ENCODE measurements at regions not wholly inside any gene's neighbourhood (a gene's known extent, or its start where the extent isn't known, plus 50 kb on each side); places are given as distances from the start of the nearest gene placed in this dataset.
"Not testable (repeated sequence)": the region's sequence is repeated elsewhere in the genome, so short reads cannot be mapped to it uniquely, and the experiment has no call there.

DNA sequence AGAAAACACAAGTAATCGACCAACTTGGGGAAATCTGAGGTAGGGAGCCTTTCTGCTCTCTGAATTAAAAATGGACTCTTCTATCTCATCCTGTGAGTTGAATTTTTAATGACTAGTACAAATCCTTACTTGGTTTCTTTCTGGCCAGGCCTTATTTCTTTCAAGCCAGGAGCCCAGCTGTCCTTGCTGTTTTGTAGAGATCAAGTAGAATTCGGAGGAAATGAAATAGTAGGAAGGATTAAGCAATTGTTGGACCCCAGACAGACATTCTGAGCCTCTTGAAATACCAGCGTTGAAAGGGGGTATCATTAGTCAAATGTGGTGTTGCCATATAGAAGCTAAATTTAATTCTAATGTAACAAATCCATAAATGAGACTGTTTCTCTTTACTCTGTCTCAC is 53.7 kb upstream of the SMIM15 start:
- intact Hi-C loops (cut with micrococcal nuclease) = no loop called here

DNA sequence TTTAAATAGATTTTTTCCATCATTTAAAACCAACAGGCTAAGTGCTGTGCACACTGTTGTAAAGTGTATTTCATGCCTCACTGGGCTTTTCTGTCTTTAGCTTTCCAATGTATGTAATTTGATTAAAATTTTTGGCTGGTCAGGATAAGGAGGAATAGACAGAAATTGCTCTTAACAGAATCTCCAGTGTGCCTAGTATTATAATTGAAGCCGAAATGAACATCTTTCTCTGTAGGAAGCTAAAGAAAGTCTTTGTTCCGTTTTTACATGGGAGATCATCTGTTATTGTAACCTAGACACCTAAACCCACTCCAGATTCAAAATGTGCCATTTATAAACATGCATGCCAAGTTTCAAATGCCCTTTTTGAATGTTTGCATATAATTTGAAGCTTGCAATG is 54.5 kb upstream of the SMIM15 start:
- intact Hi-C loops (cut with micrococcal nuclease) = no loop called here

DNA sequence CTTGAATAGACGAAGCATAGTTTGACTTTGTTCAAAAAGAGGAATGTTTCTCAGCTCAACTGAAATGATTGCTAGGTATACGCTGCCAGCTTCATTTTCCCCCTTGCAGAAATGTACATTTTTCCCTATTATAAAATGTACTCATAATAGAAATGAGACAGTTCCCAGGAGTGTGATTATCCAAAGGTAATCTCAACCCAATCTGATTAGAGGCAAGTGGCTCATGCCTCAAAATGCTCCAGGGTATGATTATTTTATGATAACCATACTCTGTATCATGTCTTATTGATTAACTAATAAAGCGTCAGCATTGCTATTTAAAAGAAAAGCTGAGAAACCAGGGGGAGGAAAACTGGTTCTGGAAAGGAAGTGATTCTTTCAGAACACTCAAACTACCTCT is 54.9 kb upstream of the SMIM15 start:
- intact Hi-C loops (cut with micrococcal nuclease) = no loop called here

DNA sequence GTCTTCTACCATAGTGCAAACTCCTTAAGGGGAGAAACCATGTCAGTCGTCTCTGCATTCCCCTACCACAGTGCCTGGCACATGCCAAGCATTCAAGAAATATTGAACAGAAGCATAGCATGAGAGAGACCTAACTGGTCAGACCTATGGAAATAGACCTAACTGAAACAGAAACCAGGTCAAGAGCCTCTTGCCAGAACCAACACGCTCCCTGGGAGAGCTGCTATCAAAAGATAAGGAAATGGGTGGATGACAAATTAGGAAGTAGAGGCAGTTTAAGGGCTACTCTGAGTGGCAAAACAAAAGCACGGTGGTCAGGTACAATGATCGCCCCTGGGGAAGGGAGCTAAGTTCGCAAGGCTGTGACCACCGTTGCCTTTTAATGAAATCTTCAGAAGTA is 66.0 kb upstream of the SMIM15 start:
- intact Hi-C loops (cut with micrococcal nuclease) = no loop called here

DNA sequence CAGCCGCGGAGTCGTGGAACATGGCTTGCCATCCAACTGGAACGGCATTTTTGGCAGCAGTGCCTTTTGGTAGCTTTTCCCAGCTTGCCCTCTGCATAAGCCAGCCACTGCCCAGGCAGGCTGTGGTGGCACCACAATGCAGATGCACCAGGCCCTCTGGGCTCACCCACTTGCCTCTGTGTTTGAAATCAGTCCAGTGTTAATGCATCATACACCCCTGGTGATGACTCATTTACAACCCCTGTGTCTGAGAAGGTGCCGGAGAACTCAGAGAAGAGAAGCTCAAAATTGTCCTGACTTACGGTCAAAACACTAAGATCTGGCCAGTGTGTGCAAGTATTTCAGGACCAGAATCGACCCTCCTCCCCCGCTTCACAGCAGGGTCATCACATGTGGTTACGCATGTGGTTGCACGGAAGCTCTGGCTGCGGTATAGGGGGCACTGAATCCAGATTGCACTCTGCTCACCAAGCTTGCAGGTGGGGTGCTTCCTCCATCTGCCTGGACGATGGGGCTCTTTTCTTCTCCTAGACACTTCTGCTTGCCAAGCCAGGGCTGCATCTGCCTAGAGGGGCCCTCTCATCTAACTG is 66.5 kb upstream of the SMIM15 start:
- intact Hi-C loops (cut with micrococcal nuclease) = no loop called here

DNA sequence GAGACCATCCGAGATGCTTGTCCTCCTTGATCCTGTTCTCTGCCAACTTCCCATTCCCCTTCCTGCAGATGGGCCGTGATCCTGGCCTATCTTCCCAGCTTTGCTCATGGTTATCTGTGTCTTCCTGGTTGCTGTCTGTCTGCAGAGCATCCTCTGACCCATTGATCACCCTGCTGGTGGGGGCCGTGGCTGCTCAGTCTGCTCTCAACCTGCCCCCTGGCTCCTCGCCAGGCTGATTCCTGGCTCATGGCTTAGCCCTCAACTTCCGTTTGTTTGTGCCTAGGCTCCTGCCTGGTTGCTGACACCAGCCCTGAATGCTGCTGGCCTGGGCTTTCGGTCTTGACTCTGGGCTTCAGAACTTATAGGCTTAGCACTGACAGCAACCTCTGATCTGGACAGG is 67.1 kb upstream of the SMIM15 start:
- intact Hi-C loops (cut with micrococcal nuclease) = no loop called here

DNA sequence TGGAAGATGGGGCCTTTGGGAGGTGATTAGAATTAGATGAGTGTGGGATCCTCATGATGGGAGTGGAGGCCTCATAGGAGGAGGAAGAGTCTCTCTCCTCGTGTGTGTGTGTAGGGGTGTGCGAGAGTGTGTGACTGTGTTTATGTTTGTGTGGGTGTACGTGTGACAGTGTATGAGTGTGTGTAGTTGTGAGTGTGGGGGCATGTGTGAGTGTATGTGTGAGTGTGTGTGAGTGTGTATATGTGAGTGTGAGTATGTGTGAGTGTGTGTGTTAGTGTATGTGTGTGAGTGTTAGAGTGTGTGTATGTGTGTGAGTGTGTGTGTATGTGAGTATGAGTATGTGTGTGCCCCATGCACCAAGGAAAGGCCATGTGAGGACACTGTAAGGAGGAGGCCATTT is 68.2 kb upstream of the SMIM15 start:
- intact Hi-C loops (cut with micrococcal nuclease) = no loop called here

DNA sequence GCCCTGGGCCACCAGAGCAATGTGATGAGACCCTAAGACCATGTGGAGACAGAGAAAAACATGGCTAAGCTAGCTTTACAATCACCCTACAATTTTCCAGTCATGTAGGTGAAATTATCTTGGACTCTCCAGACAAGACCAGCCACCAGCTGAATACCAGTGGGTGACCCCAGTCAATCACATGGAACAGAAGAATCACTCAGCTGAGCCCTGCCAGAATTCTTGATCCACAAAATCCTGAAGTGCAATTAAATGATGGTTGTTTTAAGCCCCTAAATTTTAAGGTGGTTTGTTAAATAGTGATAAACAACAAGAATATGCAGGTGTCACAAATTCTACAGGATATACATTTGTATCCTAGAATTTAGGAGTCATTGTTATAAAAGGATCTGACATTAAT is 69.5 kb upstream of the SMIM15 start:
- intact Hi-C loops (cut with micrococcal nuclease) = no loop called here

DNA sequence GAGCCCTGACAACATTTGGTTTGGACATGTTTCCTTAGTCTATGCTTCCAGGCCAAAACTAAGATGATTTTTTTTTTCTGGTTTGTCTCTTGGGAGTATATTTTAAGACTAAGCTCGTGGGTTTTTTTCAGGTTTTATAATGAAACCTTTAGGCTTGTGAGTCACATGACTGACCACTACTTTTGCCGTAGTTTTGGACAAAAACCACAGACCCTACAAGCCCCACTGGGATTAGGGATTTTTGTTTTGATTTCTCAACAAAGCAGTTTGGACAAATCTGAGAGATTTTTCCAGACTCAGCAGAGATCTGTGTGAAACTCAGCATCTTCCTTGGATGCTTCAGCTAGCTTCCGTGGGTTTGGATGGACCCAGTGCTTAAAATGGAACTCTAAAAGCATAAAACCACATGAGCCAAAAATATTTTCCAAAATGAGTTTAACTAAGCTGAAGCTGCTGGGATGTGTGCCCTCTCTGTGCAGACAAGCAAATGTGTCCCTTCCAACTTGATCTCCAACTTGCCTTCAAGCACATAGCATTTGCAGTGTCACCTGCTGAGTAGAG is 70.3 kb upstream of the SMIM15 start:
- intact Hi-C loops (cut with micrococcal nuclease) = no loop called here

DNA sequence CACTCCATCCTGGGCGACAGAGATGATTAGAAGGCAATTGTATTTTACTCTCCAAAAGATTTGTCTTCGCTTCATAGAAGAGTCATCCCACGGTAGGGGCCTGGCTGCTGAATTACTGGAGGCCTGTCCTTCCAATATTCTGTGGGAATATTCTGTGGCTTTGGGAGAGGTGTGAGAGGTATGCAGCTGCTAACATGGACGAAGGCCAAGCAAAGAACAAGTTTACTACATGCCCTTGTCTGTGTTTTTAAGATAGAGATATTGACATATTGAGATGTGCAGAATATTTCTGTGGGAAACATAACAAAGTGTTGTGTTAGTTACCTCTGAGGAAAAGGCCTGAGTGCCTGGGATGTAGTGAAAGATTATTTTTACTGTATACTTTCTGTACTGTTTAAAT is 71.8 kb upstream of the SMIM15 start:
- intact Hi-C loops (cut with micrococcal nuclease) = no loop called here

DNA sequence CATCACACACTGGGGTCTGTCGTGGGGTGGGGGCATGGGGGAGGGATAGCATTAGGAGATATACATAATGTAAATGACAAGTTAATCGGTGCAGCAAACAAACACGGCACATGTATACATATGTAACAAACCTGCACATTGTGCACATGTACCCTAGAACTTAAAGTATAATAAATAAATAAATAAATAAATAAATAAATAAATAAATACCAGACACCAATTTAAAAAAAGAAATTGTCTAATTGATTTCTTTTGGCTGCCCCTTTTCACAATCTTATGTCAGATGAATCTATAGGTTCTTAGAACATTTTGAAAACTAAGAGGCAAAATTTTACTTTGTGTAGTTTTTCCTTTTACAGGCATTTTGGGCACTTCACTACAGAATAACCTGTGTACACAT is 74.4 kb upstream of the SMIM15 start:
- intact Hi-C loops (cut with micrococcal nuclease) = not testable (repeated sequence)

DNA sequence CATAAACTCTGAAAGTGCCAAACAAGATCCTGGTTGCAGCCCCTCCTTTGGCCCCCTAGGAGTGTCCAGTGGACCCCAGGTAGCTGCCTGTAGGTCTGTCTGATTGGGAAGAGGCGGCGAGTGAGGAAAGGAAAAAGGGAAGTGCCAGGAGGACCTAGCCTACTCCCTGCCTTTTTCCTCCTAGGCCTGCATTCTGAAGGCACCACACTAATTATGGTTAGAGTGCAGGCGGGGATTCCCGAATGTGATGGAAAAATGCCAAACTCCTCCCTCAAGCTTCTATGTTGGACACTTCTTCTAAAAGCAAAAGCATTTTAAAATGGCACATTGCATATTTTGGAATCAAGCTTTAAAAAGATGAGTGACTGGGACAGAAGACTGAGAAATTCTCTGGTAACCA is 83.2 kb upstream of the SMIM15 start:
- intact Hi-C loops (cut with micrococcal nuclease) = no loop called here

DNA sequence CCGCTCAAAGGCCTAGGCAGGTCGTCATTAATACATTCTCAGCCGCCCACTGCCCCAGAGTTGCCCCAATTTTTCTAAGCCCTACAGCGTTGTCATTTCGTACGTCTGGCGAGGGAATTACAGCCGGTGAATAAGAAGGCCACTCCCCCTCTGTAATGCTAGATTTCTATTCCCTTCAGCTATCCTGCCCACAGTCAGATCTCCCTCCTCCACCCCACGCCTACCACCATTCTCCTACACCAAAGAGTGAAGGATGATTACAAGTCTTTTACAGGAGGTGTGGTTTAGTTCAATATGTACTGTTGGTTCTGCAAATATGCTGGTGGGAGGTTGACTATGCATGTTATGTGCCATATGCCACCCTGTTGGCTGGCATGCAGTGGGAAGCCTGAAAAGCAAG is 83.7 kb upstream of the SMIM15 start:
- intact Hi-C loops (cut with micrococcal nuclease) = no loop called here

DNA sequence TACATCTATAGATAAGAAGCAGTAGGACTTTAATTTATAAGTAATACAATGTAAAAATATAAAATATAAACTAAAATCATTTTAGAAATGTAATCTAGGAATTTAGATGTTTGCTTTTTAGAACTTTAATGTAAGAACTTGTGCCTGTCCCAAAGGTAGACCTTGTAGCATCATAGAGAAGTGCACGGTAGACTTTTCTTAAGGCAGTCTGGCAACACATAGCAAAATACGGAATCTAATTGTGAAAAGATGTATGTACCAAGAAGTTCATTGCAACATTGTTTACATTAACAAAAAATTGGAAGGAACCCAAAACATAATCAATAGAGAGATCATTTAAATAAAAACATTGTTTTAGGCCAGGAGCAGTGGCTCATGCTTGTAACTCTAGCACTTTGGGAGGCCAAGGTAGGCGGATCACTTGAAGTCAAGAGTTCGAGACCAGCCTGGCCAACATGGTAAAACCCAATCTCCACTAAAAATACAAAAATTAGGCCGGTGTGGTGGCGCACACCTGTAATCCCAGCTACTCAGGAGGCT is 84.6 kb upstream of the SMIM15 start:
- intact Hi-C loops (cut with micrococcal nuclease) = no loop called here

DNA sequence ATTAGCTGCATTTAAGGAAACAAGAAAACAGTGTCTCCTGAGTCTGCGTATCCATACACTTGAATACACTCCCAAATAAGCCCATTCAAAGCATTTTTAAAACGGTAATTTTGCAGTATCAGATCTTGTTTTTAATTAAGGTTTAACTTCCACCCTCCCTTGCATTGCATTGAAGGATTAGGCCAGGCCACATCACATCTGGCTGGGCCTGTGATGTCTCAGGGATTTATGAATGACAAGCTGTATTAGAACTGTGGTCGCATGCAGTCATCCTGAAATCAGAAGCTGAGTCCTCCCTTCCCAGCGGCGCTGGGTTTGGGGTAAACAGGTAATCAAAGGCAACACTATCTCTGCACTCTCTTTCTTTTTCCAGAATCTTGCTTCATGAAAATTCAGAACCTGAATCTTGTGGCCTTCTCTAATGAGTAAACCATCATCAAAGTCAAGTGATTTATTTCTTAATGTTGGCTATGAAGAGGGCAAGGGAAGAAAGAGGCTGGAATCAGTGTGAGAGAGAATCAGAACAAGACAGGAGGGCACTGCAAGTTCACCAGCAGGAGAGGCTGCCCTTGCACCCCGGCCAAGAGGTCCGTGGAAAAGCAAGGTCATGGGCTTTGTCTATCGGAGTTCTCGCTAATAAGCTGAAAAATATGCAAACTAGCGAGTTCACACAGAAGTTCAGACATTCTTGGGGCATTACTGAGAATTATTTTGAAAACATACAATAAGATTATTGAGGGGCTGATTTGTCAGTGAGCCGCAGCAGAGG is 80.0 kb upstream of the ZSWIM6 start:
- intact Hi-C loops (cut with micrococcal nuclease) = no loop called here

DNA sequence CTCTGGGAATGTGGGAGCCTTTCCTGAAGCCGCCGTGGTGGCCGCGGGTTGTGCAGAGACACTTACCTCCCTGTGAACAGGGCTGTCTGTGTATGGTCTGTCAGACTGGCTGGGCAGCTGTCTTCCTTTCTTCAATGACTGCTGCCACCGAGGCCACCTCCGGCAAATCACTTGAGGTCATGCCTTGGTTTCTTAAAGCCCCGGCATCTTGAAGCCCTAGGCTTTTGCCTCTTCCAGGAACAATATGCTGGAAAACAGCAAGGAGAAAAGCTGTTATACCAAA is 79.5 kb upstream of the ZSWIM6 start:
- intact Hi-C loops (cut with micrococcal nuclease) = no loop called here

DNA sequence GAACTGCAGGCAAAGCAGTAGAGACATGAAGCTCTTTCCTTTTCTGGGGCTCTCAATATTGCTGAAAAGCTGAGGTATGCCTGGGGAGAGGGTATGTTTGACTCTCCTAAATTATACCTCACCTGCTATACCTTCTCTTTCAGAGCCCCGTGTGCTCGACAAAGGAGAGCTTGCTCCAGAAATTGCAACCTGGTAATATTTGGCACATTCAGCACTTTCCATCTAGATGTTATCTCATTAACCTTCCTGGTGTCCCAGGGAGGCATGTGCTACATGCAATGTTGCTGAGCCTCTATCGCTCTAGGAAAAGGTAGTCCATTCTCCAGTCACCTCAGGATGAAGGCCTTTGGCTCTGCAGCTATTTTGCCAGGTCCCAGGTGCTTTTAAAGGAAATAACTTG is 78.5 kb upstream of the ZSWIM6 start:
- intact Hi-C loops (cut with micrococcal nuclease) = no loop called here

DNA sequence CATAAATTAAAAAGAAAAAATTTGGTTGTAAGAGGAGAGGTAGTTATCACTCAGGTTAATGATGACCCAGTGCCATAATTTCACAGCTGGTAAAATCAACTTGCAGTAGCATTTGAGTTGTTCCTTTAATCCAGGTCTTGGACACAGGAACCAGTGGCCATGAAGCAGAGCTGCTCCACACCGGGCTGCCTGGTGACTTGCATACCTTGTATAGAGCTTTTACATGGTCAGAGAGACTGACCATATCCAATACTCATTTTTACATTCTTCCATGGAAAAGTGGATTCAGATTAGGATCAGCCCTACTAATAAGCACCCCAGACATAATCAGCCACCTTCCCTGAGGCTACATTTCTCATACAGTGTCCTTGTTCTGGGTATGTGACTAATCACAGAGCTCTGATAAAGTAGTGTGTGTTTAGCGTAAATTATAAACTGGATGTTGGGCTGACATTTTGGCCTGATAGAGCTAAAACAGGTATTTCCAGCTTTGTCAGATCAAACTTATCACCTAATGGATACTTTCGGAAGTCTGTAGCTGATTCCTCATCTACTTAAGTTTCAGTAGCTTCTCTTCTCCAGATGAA is 77.0 kb upstream of the ZSWIM6 start:
- intact Hi-C loops (cut with micrococcal nuclease) = no loop called here

DNA sequence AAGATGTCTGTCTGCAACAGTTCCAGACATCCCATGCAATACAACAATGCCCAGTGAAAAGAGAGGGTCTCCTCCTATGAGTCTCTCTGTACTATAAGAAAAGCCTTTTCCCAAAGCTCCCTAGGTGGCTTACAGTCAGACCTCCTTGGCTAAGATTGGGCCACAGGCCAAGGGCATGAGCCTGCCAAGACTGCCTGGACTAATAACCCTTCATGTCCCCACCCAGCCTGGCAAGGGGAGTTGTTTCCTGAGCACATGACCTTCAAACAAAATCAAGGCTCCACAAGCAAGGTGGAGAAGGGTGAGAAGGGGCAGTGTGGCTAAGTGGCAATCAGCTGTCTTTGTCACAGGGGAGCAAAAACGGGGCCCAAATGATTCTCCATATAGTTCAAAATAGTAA is 75.6 kb upstream of the ZSWIM6 start:
- intact Hi-C loops (cut with micrococcal nuclease) = no loop called here

DNA sequence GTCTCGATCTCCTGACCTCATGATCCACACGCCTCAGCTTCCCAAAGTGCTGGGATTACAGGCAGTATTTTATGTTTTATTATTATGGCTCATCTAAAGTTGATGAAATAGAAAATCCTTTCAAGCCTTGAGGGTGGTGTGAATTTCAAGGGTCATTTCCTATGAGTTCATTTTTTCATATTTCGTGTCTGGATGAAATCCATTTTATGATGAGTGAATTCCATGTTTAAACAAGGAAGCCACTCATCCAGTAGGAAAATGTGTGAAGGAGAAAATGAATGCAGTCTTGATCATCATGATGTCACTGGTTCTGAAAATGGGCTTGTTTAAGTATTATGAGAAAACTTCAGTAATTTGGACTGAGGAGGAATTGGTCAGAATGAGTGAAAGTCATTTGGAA is 74.6 kb upstream of the ZSWIM6 start:
- intact Hi-C loops (cut with micrococcal nuclease) = no loop called here

DNA sequence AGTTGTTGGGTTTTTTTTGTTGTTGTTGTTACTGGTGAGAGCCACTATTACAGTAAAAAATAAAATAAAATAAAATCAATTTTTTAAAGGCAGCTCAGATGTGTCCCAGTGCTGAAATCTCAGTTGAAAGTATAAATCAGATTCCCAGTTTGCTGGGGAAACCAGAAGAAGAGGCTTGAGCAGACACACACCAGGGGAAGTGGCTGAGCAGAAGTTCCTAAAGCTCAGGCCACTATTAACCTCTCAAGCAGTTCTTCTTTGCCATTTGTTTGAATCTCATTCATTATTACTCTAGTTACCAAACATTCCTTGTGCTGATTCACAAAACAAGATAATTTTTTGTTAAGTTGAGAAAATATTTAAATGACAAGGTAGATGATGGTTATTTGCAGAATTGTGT is 70.9 kb upstream of the ZSWIM6 start:
- intact Hi-C loops (cut with micrococcal nuclease) = no loop called here

DNA sequence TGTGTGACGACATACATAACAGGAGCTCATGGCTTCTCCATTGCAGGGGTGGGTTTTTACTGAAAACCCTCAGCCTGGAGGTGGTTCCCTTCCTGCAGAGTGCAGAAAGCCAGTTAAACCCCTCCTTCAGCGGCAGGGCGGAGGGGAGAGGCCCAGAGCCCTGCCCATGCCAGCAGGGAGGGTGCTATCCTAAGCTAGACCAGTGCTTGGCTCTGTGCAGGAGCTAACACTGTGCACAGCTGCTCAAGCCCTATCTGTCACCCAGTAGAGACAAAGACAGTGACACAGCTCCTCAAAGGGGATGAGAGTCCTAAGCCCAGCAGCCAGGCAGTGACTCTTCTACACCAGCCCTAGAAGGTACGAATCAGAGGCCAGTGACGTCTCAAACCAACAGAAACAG is 70.0 kb upstream of the ZSWIM6 start:
- intact Hi-C loops (cut with micrococcal nuclease) = no loop called here

DNA sequence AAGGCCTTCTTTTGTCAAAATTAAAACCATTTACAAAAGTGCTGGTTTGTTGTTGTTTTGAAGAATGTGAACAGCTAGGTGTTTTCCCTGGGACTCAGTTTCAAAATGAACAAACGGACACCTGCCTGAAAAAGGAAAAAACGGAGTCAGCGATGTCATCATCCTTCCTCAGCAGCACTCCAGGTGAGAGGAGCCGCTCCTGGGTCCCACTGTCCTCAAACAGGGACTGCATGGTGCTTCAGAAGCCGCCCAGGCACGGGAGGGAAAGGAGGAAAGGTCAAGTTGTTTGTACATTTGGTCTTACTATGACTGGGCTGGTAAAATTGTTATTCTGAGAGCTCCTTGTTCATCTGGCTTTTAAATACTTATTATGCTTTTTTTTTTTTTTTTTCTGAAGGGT is 69.0 kb upstream of the ZSWIM6 start:
- intact Hi-C loops (cut with micrococcal nuclease) = no loop called here

All from T-helper 1 cell treated with Interleukin-12 subunit alpha and Interleukin-12 subunit beta and Interleukin-4 antibody, amounts not matched to agents 30 ng/mL and 1 ng/mL, for 36 hours (primary cell).